ENCODE measurements at regions not wholly inside any gene's neighbourhood (a gene's known extent, or its start where the extent isn't known, plus 50 kb on each side); places are given as distances from the start of the nearest gene placed in this dataset.

DNA sequence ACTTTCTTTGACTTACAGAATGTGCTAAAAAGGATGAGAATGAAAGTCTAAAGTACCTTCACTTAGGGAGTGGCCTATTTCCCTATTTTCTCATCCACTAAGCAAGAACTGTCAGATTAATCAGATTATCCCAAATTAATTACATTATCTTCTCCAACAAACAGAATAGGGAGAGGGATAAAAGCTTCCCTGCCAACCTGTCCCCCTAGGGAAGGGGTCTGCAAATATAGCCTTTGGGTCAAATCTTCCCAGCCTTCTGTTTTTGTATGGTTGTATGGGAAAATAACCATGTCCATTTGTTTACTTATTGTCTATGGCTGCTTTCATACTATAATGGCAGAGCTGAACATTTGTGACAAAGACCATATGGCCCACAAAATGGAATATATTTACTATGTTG, 57.1 kb upstream of the USP38 start:
- Histone ChIP-seq H3K27ac (ENCODE audit: low read length) (no peak overlapping the region), H2AFZ (ENCODE audit: low read length) (no peak overlapping the region), H3K4me3 (ENCODE audit: low read length) (no peak overlapping the region), H3K27me3 (ENCODE audit: low read length) (no peaks in the 10 kb centered on the region), H4K20me1 (ENCODE audit: insufficient read depth, low read depth, low read length) (no peaks in the 10 kb centered on the region), H3K9me3 (ENCODE audit: low read length) (no peaks in the 10 kb centered on the region), H3K79me2 (ENCODE audit: low read length) (no peaks in the 10 kb centered on the region), H3K4me1 (ENCODE audit: low read length) (no peaks in the 10 kb centered on the region), H3K9me2 (replicated peaks; ENCODE audit: insufficient read depth, low read length) (no peaks in the 10 kb centered on the region; the same call in 1 of the 2 replicates), H3K4me2 (ENCODE audit: low read depth, low read length, poor library complexity, severe bottlenecking) (no peak overlapping the region), H3K36me3 (ENCODE audit: insufficient read depth, low read length) (no peaks in the 10 kb centered on the region), H3K9ac (ENCODE audit: low read length) (no peak overlapping the region)
- DNase-seq, result no peak

DNA sequence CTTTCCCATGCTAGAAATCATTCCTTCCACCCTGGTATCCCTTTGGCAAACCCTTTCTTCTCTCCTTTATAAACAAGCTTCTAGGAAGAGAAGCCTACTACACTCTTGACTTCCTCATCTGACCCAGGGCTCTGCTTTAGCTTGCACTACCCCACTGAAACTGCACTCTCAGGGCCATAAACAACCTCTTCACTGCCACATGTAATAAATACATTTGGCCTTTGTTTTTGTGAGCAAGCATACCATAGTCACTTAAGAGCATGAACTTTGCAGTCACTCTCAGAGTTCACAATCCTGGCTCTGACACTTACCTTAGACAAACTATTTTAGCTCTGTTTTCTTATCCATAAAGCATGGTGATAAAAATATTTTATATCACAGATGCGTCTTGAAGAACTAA, 50.7 kb upstream of the USP38 start:
- H3K4me3 ChIP-seq (ENCODE audit: low read length), result no peak overlapping the region
- no peaks in the 10 kb centered on the region for H3K9me3 ChIP-seq (ENCODE audit: low read length)
- H2AFZ ChIP-seq (ENCODE audit: low read length), result no peak overlapping the region
- no peaks in the 10 kb centered on the region for H3K27me3 ChIP-seq (ENCODE audit: low read length)
- no peaks in the 10 kb centered on the region for H3K9me2 ChIP-seq (replicated peaks; ENCODE audit: insufficient read depth, low read length)
- no peaks in the 10 kb centered on the region for H3K4me1 ChIP-seq (ENCODE audit: low read length)
- no peak overlapping the region for H3K27ac ChIP-seq (ENCODE audit: low read length)
- H3K36me3 ChIP-seq (ENCODE audit: insufficient read depth, low read length), result no peaks in the 10 kb centered on the region
- no peak for DNase-seq
- H3K4me2 ChIP-seq (ENCODE audit: low read depth, low read length, poor library complexity, severe bottlenecking), result no peak overlapping the region
- H4K20me1 ChIP-seq (ENCODE audit: insufficient read depth, low read depth, low read length), result no peaks in the 10 kb centered on the region
- no peaks in the 10 kb centered on the region for H3K79me2 ChIP-seq (ENCODE audit: low read length)
- H3K9ac ChIP-seq (ENCODE audit: low read length), result no peak overlapping the region

Measured in Karpas-422 (cell line).